ENCODE measurements at regions not wholly inside any gene's neighbourhood (a gene's known extent, or its start where the extent isn't known, plus 50 kb on each side); places are given as distances from the start of the nearest gene placed in this dataset.

GRCh38 chr2:193670478-193670877 lies 1475.7 kb upstream of the TMEFF2 start:
- CTCF ChIA-PET = no interaction called here
- 28% methylated on average over 1 of the region's 1 CpG for WGBS (ENCODE audit: low lambda C conversion rate)

More at GRCh38 chr2:193670478-193670877, 1475.7 kb upstream of the TMEFF2 start:
- TF ChIP-seq, protein P1, sequence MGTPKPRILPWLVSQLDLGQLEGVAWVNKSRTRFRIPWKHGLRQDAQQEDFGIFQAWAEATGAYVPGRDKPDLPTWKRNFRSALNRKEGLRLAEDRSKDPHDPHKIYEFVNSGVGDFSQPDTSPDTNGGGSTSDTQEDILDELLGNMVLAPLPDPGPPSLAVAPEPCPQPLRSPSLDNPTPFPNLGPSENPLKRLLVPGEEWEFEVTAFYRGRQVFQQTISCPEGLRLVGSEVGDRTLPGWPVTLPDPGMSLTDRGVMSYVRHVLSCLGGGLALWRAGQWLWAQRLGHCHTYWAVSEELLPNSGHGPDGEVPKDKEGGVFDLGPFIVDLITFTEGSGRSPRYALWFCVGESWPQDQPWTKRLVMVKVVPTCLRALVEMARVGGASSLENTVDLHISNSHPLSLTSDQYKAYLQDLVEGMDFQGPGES (IDR thresholded peaks at IDR 0.05; ENCODE audit: low read depth, low read length) = no peak
- no peak for TF ChIP-seq POLR2AphosphoS5 (IDR thresholded peaks at IDR 0.05; ENCODE audit: low read depth, low read length)
- no peak for TF ChIP-seq MXI1 (IDR thresholded peaks at IDR 0.05; ENCODE audit: low read depth, low read length)
- no peak for TF ChIP-seq RCOR1 (IDR thresholded peaks at IDR 0.05; ENCODE audit: low read length)
- no peak for TF ChIP-seq ZBTB33 (IDR thresholded peaks at IDR 0.05; ENCODE audit: borderline replicate concordance, low read depth)
- TF ChIP-seq SMC3 (IDR thresholded peaks at IDR 0.05; ENCODE audit: low read depth, low read length) = no peak
- TF ChIP-seq SIN3A (IDR thresholded peaks at IDR 0.05; ENCODE audit: borderline replicate concordance, low read depth, low read length) = no peak
- TF ChIP-seq FOXJ3 (CRISPR knock-in tag; IDR thresholded peaks at IDR 0.05) = no peak
- TF ChIP-seq, protein P2, sequence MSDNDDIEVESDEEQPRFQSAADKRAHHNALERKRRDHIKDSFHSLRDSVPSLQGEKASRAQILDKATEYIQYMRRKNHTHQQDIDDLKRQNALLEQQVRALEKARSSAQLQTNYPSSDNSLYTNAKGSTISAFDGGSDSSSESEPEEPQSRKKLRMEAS (IDR thresholded peaks at IDR 0.05; ENCODE audit: low read depth) = no peak
- TF ChIP-seq, protein P3, sequence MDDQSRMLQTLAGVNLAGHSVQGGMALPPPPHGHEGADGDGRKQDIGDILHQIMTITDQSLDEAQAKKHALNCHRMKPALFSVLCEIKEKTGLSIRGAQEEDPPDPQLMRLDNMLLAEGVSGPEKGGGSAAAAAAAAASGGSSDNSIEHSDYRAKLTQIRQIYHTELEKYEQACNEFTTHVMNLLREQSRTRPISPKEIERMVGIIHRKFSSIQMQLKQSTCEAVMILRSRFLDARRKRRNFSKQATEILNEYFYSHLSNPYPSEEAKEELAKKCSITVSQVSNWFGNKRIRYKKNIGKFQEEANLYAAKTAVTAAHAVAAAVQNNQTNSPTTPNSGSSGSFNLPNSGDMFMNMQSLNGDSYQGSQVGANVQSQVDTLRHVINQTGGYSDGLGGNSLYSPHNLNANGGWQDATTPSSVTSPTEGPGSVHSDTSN (IDR thresholded peaks at IDR 0.05) = no peak
- TF ChIP-seq FOSL2 (IDR thresholded peaks at IDR 0.05; ENCODE audit: borderline replicate concordance, low read depth) = no peak
- no peak for TF ChIP-seq TCF12 (IDR thresholded peaks at IDR 0.05)
- TF ChIP-seq REST (IDR thresholded peaks at IDR 0.05; ENCODE audit: low read depth, low read length) = no peak
- TF ChIP-seq CHD2 (IDR thresholded peaks at IDR 0.05; ENCODE audit: low read length, partially characterized antibody) = no peak
- TF ChIP-seq FOXM1 (IDR thresholded peaks at IDR 0.05; ENCODE audit: low read depth) = no peak
- no peak for TF ChIP-seq YY1 (IDR thresholded peaks at IDR 0.05; ENCODE audit: low read depth)
- no peaks in the 10 kb centered on the region for H4K20me1 ChIP-seq (ENCODE audit: insufficient read depth)
- POLR2A ChIA-PET = no interaction called here
- H3K79me2 ChIP-seq (ENCODE audit: insufficient read depth) = no peaks in the 10 kb centered on the region
- no peaks in the 10 kb centered on the region for H3K4me1 ChIP-seq (ENCODE audit: control insufficient read depth in 1 of 2, insufficient read depth in 2 of 2, low read depth in 1 of 2, low read length in 1 of 2)
- peak overlapping the region; percentile 60 for H2AFZ ChIP-seq (ENCODE audit: low read depth)
- H3K27me3 ChIP-seq (ENCODE audit: insufficient read depth) = no peaks in the 10 kb centered on the region
- H3K9ac ChIP-seq = no peak overlapping the region
- no peaks in the 10 kb centered on the region for H3K9me3 ChIP-seq
- no peak overlapping the region for H3K4me2 ChIP-seq
- DNase-seq = no peak
- no peaks in the 10 kb centered on the region for H3K36me3 ChIP-seq (replicated peaks in 1 of 2; ENCODE audit: control insufficient read depth in 1 of 2, insufficient read depth in 2 of 2, low read length in 1 of 2)
- H3F3A ChIP-seq (replicated peaks; ENCODE audit: insufficient read depth) = no peaks in the 10 kb centered on the region
- no peak overlapping the region for H3K27ac ChIP-seq (ENCODE audit: low read depth in 2 of 2, low read length in 1 of 2)
- H3K4me3 ChIP-seq (ENCODE audit: low read depth in 2 of 2, low read length in 1 of 2) = no peak overlapping the region
- H3K9me2 ChIP-seq = no peaks in the 10 kb centered on the region; the same call in 1 of the 2 replicates
